ENCODE measurements at regions not wholly inside any gene's neighbourhood (a gene's known extent, or its start where the extent isn't known, plus 50 kb on each side); places are given as distances from the start of the nearest gene placed in this dataset.

DNA sequence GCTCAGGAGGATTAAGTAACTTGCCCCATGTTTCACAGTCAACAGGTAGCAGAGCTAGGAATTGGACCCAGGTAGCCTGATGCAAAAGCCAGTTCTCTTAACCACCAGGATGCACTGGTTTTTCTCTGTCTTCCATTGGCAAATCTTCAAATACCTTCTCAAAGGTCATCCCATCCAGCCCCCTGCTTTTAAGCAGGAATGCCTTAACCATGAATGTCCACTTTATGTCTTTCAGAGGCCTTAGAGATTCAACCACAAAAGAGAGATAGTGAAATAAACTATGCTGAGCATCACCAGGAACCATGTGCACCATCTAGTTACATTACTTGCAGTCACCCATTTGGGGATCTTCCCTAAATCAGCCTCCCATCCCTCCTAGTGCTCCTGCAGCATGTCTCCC is 94.3 kb downstream of the C17orf67 start:
- Histone ChIP-seq H3K9ac (ENCODE audit: low read depth, low read length) (no peak overlapping the region), H3K36me3 (ENCODE audit: insufficient read depth, low read length) (no peaks in the 10 kb centered on the region), H3K9me3 (ENCODE audit: control insufficient read depth, insufficient read depth, low read length) (no peaks in the 10 kb centered on the region), H3K4me1 (ENCODE audit: insufficient read depth, low read length) (0 out of 2 replicates have a peak, but pooled peaks cover 4% of the 10 kb centered on the region)

DNA sequence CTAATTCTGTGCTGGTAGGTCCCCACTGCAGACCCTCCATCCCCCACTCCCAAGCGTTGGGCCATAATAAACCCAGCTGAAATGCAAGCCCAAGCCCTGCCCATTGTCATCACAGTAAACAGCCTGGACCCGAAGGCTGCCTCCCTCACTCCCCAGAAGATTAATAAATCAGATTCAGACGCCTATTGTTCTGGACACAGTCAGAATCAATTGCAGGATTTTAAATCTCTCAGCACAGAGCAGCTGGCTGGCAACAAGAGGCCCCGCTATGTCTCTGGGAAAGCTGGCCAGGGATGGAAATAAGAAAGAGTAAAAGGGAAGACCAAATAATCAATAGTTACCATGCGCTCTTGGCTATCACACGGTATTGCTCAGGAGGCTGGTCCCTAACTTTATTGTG is 93.9 kb downstream of the C17orf67 start:
- Histone ChIP-seq H3K9me3 (ENCODE audit: control insufficient read depth, insufficient read depth, low read length) (no peaks in the 10 kb centered on the region), H3K36me3 (ENCODE audit: insufficient read depth, low read length) (no peaks in the 10 kb centered on the region), H3K4me1 (ENCODE audit: insufficient read depth, low read length) (0 out of 2 replicates have a peak, but pooled peaks cover 4% of the 10 kb centered on the region), H3K9ac (ENCODE audit: low read depth, low read length) (no peak overlapping the region)

DNA sequence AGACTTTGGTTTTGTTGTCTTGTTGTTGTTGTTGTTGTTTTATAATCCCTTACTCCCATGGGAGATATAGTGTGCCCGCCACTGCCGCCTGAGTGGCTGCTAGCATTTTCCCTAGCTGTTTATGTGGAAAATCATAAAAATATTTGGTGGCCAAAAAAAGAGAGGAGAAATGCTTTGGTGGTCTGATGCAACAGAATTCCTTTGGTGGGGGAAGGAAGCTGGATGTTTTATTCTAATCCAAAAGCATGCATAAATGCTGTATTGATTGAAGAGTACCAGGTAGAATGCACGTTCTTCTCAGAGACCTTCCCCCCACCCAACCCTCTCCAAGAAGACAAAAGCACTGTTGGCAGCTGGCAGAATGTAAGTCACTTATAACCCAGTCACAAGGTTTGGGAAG is 93.2 kb downstream of the C17orf67 start:
- Histone ChIP-seq H3K9me3 (ENCODE audit: control insufficient read depth, insufficient read depth, low read length) (no peaks in the 10 kb centered on the region), H3K9ac (ENCODE audit: low read depth, low read length) (no peak overlapping the region), H3K36me3 (ENCODE audit: insufficient read depth, low read length) (no peaks in the 10 kb centered on the region), H3K4me1 (ENCODE audit: insufficient read depth, low read length) (0 out of 2 replicates have a peak, but pooled peaks cover 4% of the 10 kb centered on the region)

Measured in ES-I3 (cell line).